HL-60 (cell line): ENCODE measurements at regions not wholly inside any gene's neighbourhood (a gene's known extent, or its start where the extent isn't known, plus 50 kb on each side); places are given as distances from the start of the nearest gene placed in this dataset.

Experiments used
- DNase-seq, 2 experiments: peaks; one replicate each; pipeline ENCODE4 v3.0.0-alpha.2; 2010 to 2020; ENCODE audit warnings: low read depth in 1 of 2, low spot score in 1 of 2
- H3K27ac ChIP-seq: fragments of 250-450 bp; sonication (Bioruptor Pico); replicated peaks from 2 replicates; pipeline ENCODE4 v1.5.1; 2020; ENCODE audit warnings: mild to moderate bottlenecking, moderate library complexity
- H3K27me3 ChIP-seq: fragments of 250-450 bp; sonication (Bioruptor Pico); 2 replicates; pipeline ENCODE4 v1.5.1; 2021; ENCODE audit warnings: mild to moderate bottlenecking, moderate library complexity; ENCODE audit not compliant: insufficient read depth, poor library complexity, severe bottlenecking
- H3K4me3 ChIP-seq: replicated peaks from 2 replicates; pipeline ENCODE4 v1.5.1; 2011; ENCODE audit warnings: mild to moderate bottlenecking, control low read depth, low read length; ENCODE audit not compliant: insufficient read depth
- CTCF ChIP-seq: IDR thresholded peaks from one replicate; pipeline ENCODE4 v1.5.1; 2011; ENCODE audit warnings: low read length, control low read depth, inconsistent platforms; ENCODE audit not compliant: insufficient read depth
- GABPA ChIP-seq: IDR thresholded peaks from 2 replicates; pipeline ENCODE4 v1.6.1; 2012; ENCODE audit warnings: low read depth
- POLR2AphosphoS5 ChIP-seq: IDR thresholded peaks from 2 replicates; pipeline ENCODE4 v1.6.1; 2012; ENCODE audit warnings: low read depth
- REST ChIP-seq: IDR thresholded peaks from 2 replicates; pipeline ENCODE4 v1.6.1; 2012; ENCODE audit warnings: low read depth; ENCODE audit not compliant: insufficient replicate concordance
- SPI1 ChIP-seq: IDR thresholded peaks from 2 replicates; pipeline ENCODE4 v1.6.1; 2012; ENCODE audit warnings: low read depth, mild to moderate bottlenecking, borderline replicate concordance

- TF ChIP-seq GABPA (no peak), SPI1 (peak; percentile 37; the same call in 1 of the 2 replicates)
- no peak overlapping the region for H3K4me3 ChIP-seq
- H3K27me3 ChIP-seq = no peaks in the 10 kb centered on the region
- no peak for DNase-seq
- no peak overlapping the region for H3K27ac ChIP-seq
Observed at GRCh38 chr7:3103614-3104398, 60.1 kb upstream of the CARD11 start.

GRCh38 chr7:3105856-3106255 lies 62.2 kb upstream of the CARD11 start:
- Histone ChIP-seq H3K27ac (no peak overlapping the region), H3K4me3 (no peak overlapping the region), H3K27me3 (no peaks in the 10 kb centered on the region)
- TF ChIP-seq SPI1 (no peak), POLR2AphosphoS5 (no peak)
- DNase-seq = no peak

- Histone ChIP-seq H3K27ac (no peak overlapping the region), H3K27me3 (no peaks in the 10 kb centered on the region), H3K4me3 (no peak overlapping the region)
- TF ChIP-seq SPI1 (no peak), REST (no peak), POLR2AphosphoS5 (no peak), CTCF (no peak), GABPA (no peak)
- no peak for DNase-seq
Observed at GRCh38 chr7:3106361-3106826, 62.7 kb upstream of the CARD11 start.

DNA sequence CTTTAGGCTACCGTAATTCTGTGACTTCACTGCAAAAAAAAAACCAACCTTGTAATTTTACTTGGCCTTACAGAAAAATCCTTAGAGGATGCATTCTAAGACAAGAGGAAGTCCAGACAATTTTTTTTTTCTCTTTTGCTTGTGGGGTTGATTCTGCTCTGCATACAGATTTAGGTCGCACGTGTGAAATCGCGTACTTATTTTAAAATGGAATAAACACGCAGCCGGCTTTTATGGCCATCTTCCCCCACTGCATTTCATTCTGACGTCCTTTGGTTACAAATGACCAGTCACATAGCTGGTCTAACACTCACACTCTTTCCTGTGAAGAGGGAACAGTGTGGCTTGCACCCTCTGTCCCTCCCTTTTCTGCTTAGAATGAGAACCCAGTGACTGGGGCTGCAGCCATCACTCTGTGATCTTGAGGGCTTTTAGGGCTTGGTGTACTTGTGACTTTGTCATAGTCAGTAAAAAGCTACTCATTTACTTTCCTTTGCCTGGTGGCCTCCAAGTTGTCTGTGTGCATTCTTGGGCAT lies 63.6 kb upstream of the CARD11 start:
- no peak for TF ChIP-seq POLR2AphosphoS5
- TF ChIP-seq REST = no peak
- no peak for TF ChIP-seq GABPA
- no peak for TF ChIP-seq CTCF
- TF ChIP-seq SPI1 = no peak
- no peaks in the 10 kb centered on the region for H3K27me3 ChIP-seq
- DNase-seq = no peak
- no peak overlapping the region for H3K4me3 ChIP-seq
- no peak overlapping the region for H3K27ac ChIP-seq
